ENCODE measurements at regions not wholly inside any gene's neighbourhood (a gene's known extent, or its start where the extent isn't known, plus 50 kb on each side); places are given as distances from the start of the nearest gene placed in this dataset.

GRCh38 chr10:32141018-32141807 lies 85.0 kb upstream of the KIF5B start:
- no peak overlapping the region for H3K4me3 ChIP-seq (replicated peaks in 1 of 3; ENCODE audit: insufficient read depth in 1 of 3, low read depth in 2 of 3, low read length in 3 of 3)
- ChIA-PET CTCF (ENCODE audit: low intra/inter-chr PET ratio, low total read pairs) (no interaction called here), POLR2A (no interaction called here)
- no peak for ATAC-seq
- no peaks in the 10 kb centered on the region for H3K27me3 ChIP-seq (ENCODE audit: control insufficient read depth in 1 of 2, insufficient read depth in 2 of 2, low read length in 2 of 2)
- no TSS peak for BruUV-seq (replicated peaks)
- H3K9ac ChIP-seq (ENCODE audit: insufficient read depth, low read depth, low read length): no peak overlapping the region
- in situ Hi-C loops (cut with HindIII; ENCODE audit: extremely low pct_ligation_motif_present, low pct_unique_long_range_greater_than_20kb): no loop called here
- no peak for FAIRE-seq
- no peaks in the 10 kb centered on the region for H3K9me3 ChIP-seq (ENCODE audit: low read length)
- no peaks in the 10 kb centered on the region for H4K20me1 ChIP-seq (ENCODE audit: insufficient read depth, low read length)
- H3K4me2 ChIP-seq (ENCODE audit: low read depth, low read length): no peak overlapping the region
- 71% methylated on average over 12 of the region's 12 CpGs for WGBS (ENCODE audit: low lambda C conversion rate)
- no peaks in the 10 kb centered on the region for H3K79me2 ChIP-seq (ENCODE audit: insufficient read depth, low read length)
- H3K27ac ChIP-seq (ENCODE audit: extremely low read length, insufficient read depth, low read length): no peak overlapping the region
- H3K36me3 ChIP-seq (replicated peaks in 1 of 2; ENCODE audit: control insufficient read depth in 1 of 2, insufficient read depth in 2 of 2, low read length in 2 of 2): no peaks in the 10 kb centered on the region
- H2AFZ ChIP-seq (ENCODE audit: low read length): no peak overlapping the region
- intact Hi-C loops (cut with micrococcal nuclease; ENCODE audit: unreplicated experiment): loop anchor here (10.0 kb wide), 1 partner anchor 86 kb away; the partner anchor contains the start of gene KIF5B
- peaks cover 64% of the 10 kb centered on the region for H3K4me1 ChIP-seq (ENCODE audit: insufficient read depth, low read length)
- DNase-seq (ENCODE audit: low spot score): no peak
- no peak for TF ChIP-seq ZNF3 (CRISPR knock-in tag; IDR thresholded peaks at IDR 0.05)
- no peak for TF ChIP-seq RCOR2 (CRISPR knock-in tag; IDR thresholded peaks at IDR 0.05)
- TF ChIP-seq ZNF335 (CRISPR knock-in tag; IDR thresholded peaks at IDR 0.05): no peak
- no peak for TF ChIP-seq AFF4 (CRISPR knock-in tag; IDR thresholded peaks at IDR 0.05)
- TF ChIP-seq ZFP36L2 (CRISPR knock-in tag; IDR thresholded peaks at IDR 0.05): no peak
- no peak for TF ChIP-seq ONECUT2 (CRISPR knock-in tag; IDR thresholded peaks at IDR 0.05)
- no peak for TF ChIP-seq ZHX2 (IDR thresholded peaks at IDR 0.05; ENCODE audit: low read depth)
- TF ChIP-seq ZHX2 (CRISPR knock-in tag; IDR thresholded peaks at IDR 0.05; ENCODE audit: borderline replicate concordance): no peak
- no peak for TF ChIP-seq ZNF761 (CRISPR knock-in tag; conservative IDR thresholded peaks at IDR 0.05)
- TF ChIP-seq YEATS4 (CRISPR knock-in tag; IDR thresholded peaks at IDR 0.05; ENCODE audit: borderline replicate concordance): no peak
- TF ChIP-seq ZNF639 (CRISPR knock-in tag; conservative IDR thresholded peaks at IDR 0.05): no peak
- TF ChIP-seq HINFP (CRISPR knock-in tag; IDR thresholded peaks at IDR 0.05; ENCODE audit: low read depth): no peak
